ENCODE measurements at regions not wholly inside any gene's neighbourhood (a gene's known extent, or its start where the extent isn't known, plus 50 kb on each side); places are given as distances from the start of the nearest gene placed in this dataset.

DNA sequence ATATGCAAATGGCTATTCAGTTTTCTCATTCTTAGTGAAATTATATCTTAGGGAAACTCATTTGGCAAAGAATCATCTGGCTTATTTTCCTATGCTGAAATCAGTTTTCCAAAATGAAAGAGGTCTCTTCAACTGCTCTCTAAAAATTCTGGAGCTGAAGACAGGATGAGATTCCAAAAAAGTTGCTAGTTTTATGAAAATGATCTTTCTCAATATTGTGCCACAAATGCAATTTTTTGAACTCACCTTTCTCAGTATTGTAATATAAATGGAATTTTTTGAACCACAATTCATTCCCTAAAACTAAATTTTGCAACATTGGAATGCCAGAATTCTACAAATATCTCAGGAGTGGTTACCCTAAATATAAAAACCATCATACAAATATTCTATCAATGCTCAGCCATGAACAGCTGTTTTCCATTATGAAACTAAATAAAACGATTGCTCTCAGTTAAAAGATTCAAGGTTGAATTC, 147.7 kb upstream of the PKDCC start:
- TF ChIP-seq, protein P1, sequence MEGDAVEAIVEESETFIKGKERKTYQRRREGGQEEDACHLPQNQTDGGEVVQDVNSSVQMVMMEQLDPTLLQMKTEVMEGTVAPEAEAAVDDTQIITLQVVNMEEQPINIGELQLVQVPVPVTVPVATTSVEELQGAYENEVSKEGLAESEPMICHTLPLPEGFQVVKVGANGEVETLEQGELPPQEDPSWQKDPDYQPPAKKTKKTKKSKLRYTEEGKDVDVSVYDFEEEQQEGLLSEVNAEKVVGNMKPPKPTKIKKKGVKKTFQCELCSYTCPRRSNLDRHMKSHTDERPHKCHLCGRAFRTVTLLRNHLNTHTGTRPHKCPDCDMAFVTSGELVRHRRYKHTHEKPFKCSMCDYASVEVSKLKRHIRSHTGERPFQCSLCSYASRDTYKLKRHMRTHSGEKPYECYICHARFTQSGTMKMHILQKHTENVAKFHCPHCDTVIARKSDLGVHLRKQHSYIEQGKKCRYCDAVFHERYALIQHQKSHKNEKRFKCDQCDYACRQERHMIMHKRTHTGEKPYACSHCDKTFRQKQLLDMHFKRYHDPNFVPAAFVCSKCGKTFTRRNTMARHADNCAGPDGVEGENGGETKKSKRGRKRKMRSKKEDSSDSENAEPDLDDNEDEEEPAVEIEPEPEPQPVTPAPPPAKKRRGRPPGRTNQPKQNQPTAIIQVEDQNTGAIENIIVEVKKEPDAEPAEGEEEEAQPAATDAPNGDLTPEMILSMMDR (IDR thresholded peaks at IDR 0.05) = no peak
- intact Hi-C loops (cut with DNase I) = no loop called here
- ATAC-seq (no peak), DNase-seq (no peak)
- no peaks in the 10 kb centered on the region for H3K36me3 ChIP-seq (ENCODE audit: insufficient read depth in 1 of 2, low read depth in 1 of 2)
- no peaks in the 10 kb centered on the region for H3K9me3 ChIP-seq
- H3K4me1 ChIP-seq = no peaks in the 10 kb centered on the region
- no peaks in the 10 kb centered on the region for H3K27me3 ChIP-seq (ENCODE audit: insufficient read depth in 3 of 3, low read length in 2 of 3)
- H3K4me3 ChIP-seq = no peak overlapping the region
- H3K27ac ChIP-seq = no peak overlapping the region
- 26 to 33% (median 32%) methylated on average over 1 of the region's 1 CpG for WGBS, 3 donors

DNA sequence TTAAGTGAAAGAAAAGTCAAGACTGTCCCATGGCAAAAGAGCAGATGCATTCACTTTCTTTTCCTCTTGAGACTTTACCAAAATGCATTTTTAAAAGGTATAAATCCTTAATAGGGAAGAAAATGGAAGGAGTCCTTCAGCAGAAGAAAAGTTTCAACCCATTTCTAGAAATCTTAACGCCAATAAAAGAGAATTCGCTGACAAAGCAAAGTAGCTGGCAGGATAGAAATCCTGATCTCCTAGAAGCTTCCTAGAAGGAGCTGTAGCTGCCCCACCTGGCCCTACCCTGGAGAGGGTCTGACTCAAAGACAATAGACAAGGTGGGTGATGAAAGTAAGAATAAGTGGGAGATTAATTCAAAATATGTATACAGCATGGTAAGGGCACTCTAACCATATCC, 144.9 kb upstream of the PKDCC start:
- intact Hi-C loops (cut with DNase I) = no loop called here
- no peaks in the 10 kb centered on the region for H3K9me3 ChIP-seq
- H3K27ac ChIP-seq = no peak overlapping the region
- no peak overlapping the region for H3K4me3 ChIP-seq
- no peaks in the 10 kb centered on the region for H3K36me3 ChIP-seq (ENCODE audit: insufficient read depth in 1 of 2, low read depth in 1 of 2)
- ATAC-seq (no peak), DNase-seq (no peak)
- no peaks in the 10 kb centered on the region for H3K4me1 ChIP-seq
- 91 to 96% (median 93%) methylated on average over 2 of the region's 2 CpGs for WGBS, 3 donors
- no peaks in the 10 kb centered on the region for H3K27me3 ChIP-seq (ENCODE audit: insufficient read depth in 3 of 3, low read length in 2 of 3)
- TF ChIP-seq, protein P1 (IDR thresholded peaks at IDR 0.05) = no peak

GRCh38 chr2:41903474-41904135, 144.2 kb upstream of the PKDCC start:
- DNase-seq = no peak
- Histone ChIP-seq H3K9me3 (no peaks in the 10 kb centered on the region), H3K27ac (no peak overlapping the region), H3K27me3 (ENCODE audit: insufficient read depth in 3 of 3, low read length in 2 of 3) (no peaks in the 10 kb centered on the region), H3K4me1 (no peaks in the 10 kb centered on the region), H3K36me3 (ENCODE audit: insufficient read depth in 1 of 2, low read depth in 1 of 2) (no peaks in the 10 kb centered on the region), H3K4me3 (no peak overlapping the region)
- no peak for ATAC-seq
- intact Hi-C loops (cut with DNase I) = no loop called here
- TF ChIP-seq, protein P1 (IDR thresholded peaks at IDR 0.05) = no peak

DNA sequence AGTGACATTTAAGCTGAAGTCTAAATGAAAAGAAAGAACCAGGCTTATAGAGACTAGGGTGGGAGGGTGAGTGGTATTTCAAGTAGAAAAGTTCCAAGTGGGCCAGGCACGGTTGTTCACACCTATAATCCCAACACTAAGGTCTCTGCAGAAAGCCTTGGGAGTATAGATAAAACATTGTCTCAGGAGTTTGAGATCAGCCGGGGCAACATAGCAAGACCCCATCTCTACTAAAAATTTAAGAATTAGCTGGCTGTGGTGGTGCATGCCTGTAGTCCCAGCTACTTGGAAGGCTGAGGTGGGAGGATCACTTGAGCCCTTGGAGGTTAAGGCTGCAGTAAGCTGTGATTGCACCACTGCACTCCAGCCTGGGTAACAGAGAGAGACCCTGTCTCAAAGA, 143.4 kb upstream of the PKDCC start:
- 80 to 98% (median 96%) methylated on average over 2 of the region's 2 CpGs for WGBS, 3 donors
- TF ChIP-seq, protein P1 (IDR thresholded peaks at IDR 0.05) = no peak

More for the DNA sequence above, 143.4 kb upstream of the PKDCC start:
- Histone ChIP-seq H3K27me3 (ENCODE audit: insufficient read depth in 3 of 3, low read length in 2 of 3) (no peaks in the 10 kb centered on the region), H3K36me3 (ENCODE audit: insufficient read depth in 1 of 2, low read depth in 1 of 2) (no peaks in the 10 kb centered on the region), H3K4me3 (no peak overlapping the region), H3K9me3 (no peaks in the 10 kb centered on the region), H3K4me1 (no peaks in the 10 kb centered on the region), H3K27ac (no peak overlapping the region)
- no peak for ATAC-seq
- DNase-seq = no peak
- intact Hi-C loops (cut with DNase I) = no loop called here
